K562 (cell line): ENCODE measurements at regions not wholly inside any gene's neighbourhood (a gene's known extent, or its start where the extent isn't known, plus 50 kb on each side); places are given as distances from the start of the nearest gene placed in this dataset.

Experiments
- FOXA1 ChIP-seq: fragments of 450-650 bp; IDR thresholded peaks from 2 replicates; pipeline ENCODE4 v1.6.1; 2016; ENCODE audit warnings: mild to moderate bottlenecking, borderline replicate concordance
- LEF1 ChIP-seq: fragments of 450-650 bp; IDR thresholded peaks from 2 replicates; pipeline ENCODE4 v1.6.1; 2016; ENCODE audit warnings: mild to moderate bottlenecking
- MBD2 ChIP-seq: sonication (generic); IDR thresholded peaks from 2 replicates; pipeline ENCODE4 v1.6.1; 2016; ENCODE audit warnings: low read depth, borderline replicate concordance
- RFX7 ChIP-seq: fragments of 250-450 bp; sonication (Bioruptor Pico); IDR thresholded peaks from 2 replicates; pipeline ENCODE4 v1.5.1; 2021; ENCODE audit warnings: mild to moderate bottlenecking

DNA sequence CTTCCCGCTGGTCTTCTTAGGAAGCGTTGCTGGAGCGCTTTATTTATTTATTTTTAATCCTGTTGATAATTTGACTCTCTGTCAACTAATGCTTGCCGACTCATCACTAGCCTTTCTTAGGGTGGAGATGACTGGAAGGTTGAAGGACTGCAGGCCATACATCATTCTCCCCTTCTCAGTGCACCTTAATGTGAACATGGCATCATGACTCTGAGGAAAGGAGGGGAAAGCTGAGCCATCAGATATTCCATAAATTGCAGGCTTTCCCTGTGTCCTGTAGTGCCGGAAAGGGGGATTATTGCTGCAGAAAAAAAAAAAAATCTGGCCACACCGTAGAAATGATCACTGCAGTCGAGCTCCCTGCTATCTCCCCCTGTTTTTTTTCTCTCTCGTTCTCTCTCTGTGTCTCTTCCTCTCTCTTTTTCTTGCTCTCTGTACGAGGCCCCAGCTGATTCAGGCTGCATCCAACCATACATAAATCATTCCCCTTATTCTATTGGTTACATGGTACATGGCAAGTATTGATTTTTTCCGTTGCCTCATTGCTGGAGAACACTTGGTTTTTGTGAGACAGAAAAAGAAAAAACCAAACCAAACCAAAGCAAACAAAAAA is 125.8 kb upstream of the EFEMP1 start:
- TF ChIP-seq RFX7 (no peak), MBD2 (no peak), FOXA1 (no peak), LEF1 (no peak)
